Colonic mucosa (tissue), 4 donors: ENCODE measurements at regions not wholly inside any gene's neighbourhood (a gene's known extent, or its start where the extent isn't known, plus 50 kb on each side); places are given as distances from the start of the nearest gene placed in this dataset.

Experiments used
- DNase-seq: peaks from one replicate; pipeline ENCODE4 v3.0.0-alpha.2; 2020
- H3K27ac ChIP-seq: fragments of 200-600 bp; one replicate; pipeline ENCODE4 v1.8.0; 2021
- H3K27me3 ChIP-seq: fragments of 200-600 bp; one replicate; pipeline ENCODE4 v1.8.0; 2021
- H3K36me3 ChIP-seq: fragments of 200-600 bp; one replicate; pipeline ENCODE4 v1.8.0; 2021
- H3K4me1 ChIP-seq: fragments of 200-600 bp; one replicate; pipeline ENCODE4 v1.8.0; 2021; ENCODE audit warnings: mild to moderate bottlenecking
- H3K4me3 ChIP-seq: fragments of 200-600 bp; one replicate; pipeline ENCODE4 v1.8.0; 2021
- H3K9ac ChIP-seq, 2 donors: one replicate each; pipeline ENCODE4 v1.7.0; 2013; ENCODE audit warnings: control low read depth in 2 of 2, low read depth in 2 of 2, low read length in 2 of 2
- H3K9me3 ChIP-seq: fragments of 200-600 bp; one replicate; pipeline ENCODE4 v1.8.0; 2021
- intact Hi-C: fragments of 100-400 bp; cut with DNase I; formaldehyde crosslinking; loops from one replicate; pipeline ENCODE4 v1.14.1; 2022
- TF ChIP-seq, protein P1 (sequence below): fragments of 200-600 bp; IDR thresholded peaks from one replicate; pipeline ENCODE4 v1.8.0; 2022; ENCODE audit warnings: antibody characterized with exemption, mild to moderate bottlenecking
- donor health status: healthy.
- donor health status: DM: no; HTN: no; CAD: no.
- donor health status: DM: no; HTN: no; CAD: no.

DNA sequence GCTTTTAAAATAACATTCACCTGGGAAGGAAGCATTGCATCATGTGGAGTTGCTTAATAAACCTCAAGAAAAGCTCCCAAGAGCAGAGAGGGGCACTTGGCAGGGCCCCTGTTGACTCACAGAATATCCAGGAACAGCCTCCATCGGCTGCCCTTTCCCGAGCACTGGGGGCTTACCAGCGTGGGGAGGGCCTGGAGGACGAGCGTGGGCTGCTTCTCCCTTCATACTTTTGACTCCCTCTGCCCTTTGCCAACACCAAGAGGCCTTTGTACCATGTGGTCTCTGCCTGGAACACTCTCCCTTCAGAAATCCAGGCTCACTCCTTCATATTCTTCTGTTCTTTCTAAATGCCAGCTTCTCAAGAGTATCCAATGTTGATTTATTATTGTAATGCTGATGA, 492.1 kb upstream of the TMEM132C start:
- no peak for DNase-seq
- Histone ChIP-seq H3K27me3 (no peaks in the 10 kb centered on the region), H3K4me1 (no peaks in the 10 kb centered on the region), H3K9ac (no peak overlapping the region), H3K9me3 (no peaks in the 10 kb centered on the region), H3K36me3 (no peaks in the 10 kb centered on the region), H3K27ac (no peak overlapping the region), H3K4me3 (no peak overlapping the region)
- TF ChIP-seq, protein P1, sequence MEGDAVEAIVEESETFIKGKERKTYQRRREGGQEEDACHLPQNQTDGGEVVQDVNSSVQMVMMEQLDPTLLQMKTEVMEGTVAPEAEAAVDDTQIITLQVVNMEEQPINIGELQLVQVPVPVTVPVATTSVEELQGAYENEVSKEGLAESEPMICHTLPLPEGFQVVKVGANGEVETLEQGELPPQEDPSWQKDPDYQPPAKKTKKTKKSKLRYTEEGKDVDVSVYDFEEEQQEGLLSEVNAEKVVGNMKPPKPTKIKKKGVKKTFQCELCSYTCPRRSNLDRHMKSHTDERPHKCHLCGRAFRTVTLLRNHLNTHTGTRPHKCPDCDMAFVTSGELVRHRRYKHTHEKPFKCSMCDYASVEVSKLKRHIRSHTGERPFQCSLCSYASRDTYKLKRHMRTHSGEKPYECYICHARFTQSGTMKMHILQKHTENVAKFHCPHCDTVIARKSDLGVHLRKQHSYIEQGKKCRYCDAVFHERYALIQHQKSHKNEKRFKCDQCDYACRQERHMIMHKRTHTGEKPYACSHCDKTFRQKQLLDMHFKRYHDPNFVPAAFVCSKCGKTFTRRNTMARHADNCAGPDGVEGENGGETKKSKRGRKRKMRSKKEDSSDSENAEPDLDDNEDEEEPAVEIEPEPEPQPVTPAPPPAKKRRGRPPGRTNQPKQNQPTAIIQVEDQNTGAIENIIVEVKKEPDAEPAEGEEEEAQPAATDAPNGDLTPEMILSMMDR: no peak
- intact Hi-C loops: no loop called here

- Histone ChIP-seq H3K4me1 (no peaks in the 10 kb centered on the region), H3K27me3 (no peaks in the 10 kb centered on the region), H3K9ac (no peak overlapping the region), H3K36me3 (no peaks in the 10 kb centered on the region), H3K9me3 (no peaks in the 10 kb centered on the region), H3K27ac (no peak overlapping the region), H3K4me3 (no peak overlapping the region)
- intact Hi-C loops: no loop called here
- no peak for DNase-seq
- TF ChIP-seq, protein P1: no peak
Observed at GRCh38 chr12:127779301-127780045, 487.5 kb upstream of the TMEM132C start.

GRCh38 chr12:127780881-127781280, 486.1 kb upstream of the TMEM132C start:
- DNase-seq: no peak
- no peak overlapping the region for H3K9ac ChIP-seq
- TF ChIP-seq, protein P1: no peak
- no peaks in the 10 kb centered on the region for H3K4me1 ChIP-seq
- intact Hi-C loops: no loop called here
- H3K36me3 ChIP-seq: no peaks in the 10 kb centered on the region
- H3K4me3 ChIP-seq: no peak overlapping the region
- H3K27ac ChIP-seq: no peak overlapping the region
- no peaks in the 10 kb centered on the region for H3K27me3 ChIP-seq
- no peaks in the 10 kb centered on the region for H3K9me3 ChIP-seq

GRCh38 chr12:127781336-127781735, 485.6 kb upstream of the TMEM132C start:
- intact Hi-C loops: no loop called here
- TF ChIP-seq, protein P1: no peak
- no peak overlapping the region for H3K27ac ChIP-seq

DNA sequence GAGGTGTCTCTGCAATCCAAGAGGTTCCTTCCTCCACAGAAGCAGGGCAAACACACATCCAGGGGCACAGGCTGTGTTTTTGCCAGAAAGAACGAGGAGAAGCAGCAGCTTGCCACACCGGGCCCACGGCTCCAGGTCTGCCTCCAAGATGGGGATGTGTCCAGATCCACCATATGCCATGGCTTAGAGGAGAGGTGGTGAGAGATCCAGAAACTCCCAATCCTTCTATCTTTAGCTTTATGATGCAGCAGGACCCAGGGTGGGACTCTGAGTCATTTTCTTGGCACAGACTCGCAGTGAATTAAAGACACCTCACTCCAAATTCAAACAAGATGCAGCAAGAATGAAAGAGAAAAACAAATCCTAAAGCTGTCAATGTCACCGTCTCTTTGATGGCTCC, 481.4 kb upstream of the TMEM132C start:
- Histone ChIP-seq H3K4me1 (no peaks in the 10 kb centered on the region), H3K36me3 (no peaks in the 10 kb centered on the region), H3K27me3 (no peaks in the 10 kb centered on the region), H3K4me3 (no peak overlapping the region), H3K27ac (no peak overlapping the region), H3K9me3 (no peaks in the 10 kb centered on the region), H3K9ac (no peak overlapping the region)
- intact Hi-C loops: no loop called here
- TF ChIP-seq, protein P1: no peak
- DNase-seq: no peak

More at GRCh38 chr12:127781336-127781735, 485.6 kb upstream of the TMEM132C start:
- no peaks in the 10 kb centered on the region for H3K36me3 ChIP-seq
- no peak overlapping the region for H3K9ac ChIP-seq
- no peaks in the 10 kb centered on the region for H3K4me1 ChIP-seq
- H3K9me3 ChIP-seq: no peaks in the 10 kb centered on the region
- no peak for DNase-seq
- no peaks in the 10 kb centered on the region for H3K27me3 ChIP-seq
- H3K4me3 ChIP-seq: no peak overlapping the region
